HL-60 (cell line): ENCODE measurements at regions not wholly inside any gene's neighbourhood (a gene's known extent, or its start where the extent isn't known, plus 50 kb on each side); places are given as distances from the start of the nearest gene placed in this dataset.

ENCODE experiments used
- DNase-seq, 2 experiments: peaks; one replicate each; pipeline ENCODE4 v3.0.0-alpha.2; 2010 to 2020; ENCODE audit warnings: low read depth in 1 of 2, low spot score in 1 of 2
- H3K27ac ChIP-seq: fragments of 250-450 bp; sonication (Bioruptor Pico); replicated peaks from 2 replicates; pipeline ENCODE4 v1.5.1; 2020; ENCODE audit warnings: mild to moderate bottlenecking, moderate library complexity
- H3K27me3 ChIP-seq: fragments of 250-450 bp; sonication (Bioruptor Pico); 2 replicates; pipeline ENCODE4 v1.5.1; 2021; ENCODE audit warnings: mild to moderate bottlenecking, moderate library complexity; ENCODE audit not compliant: insufficient read depth, poor library complexity, severe bottlenecking
- H3K4me3 ChIP-seq: replicated peaks from 2 replicates; pipeline ENCODE4 v1.5.1; 2011; ENCODE audit warnings: mild to moderate bottlenecking, control low read depth, low read length; ENCODE audit not compliant: insufficient read depth
- GABPA ChIP-seq: IDR thresholded peaks from 2 replicates; pipeline ENCODE4 v1.6.1; 2012; ENCODE audit warnings: low read depth
- POLR2AphosphoS5 ChIP-seq: IDR thresholded peaks from 2 replicates; pipeline ENCODE4 v1.6.1; 2012; ENCODE audit warnings: low read depth
- SPI1 ChIP-seq: IDR thresholded peaks from 2 replicates; pipeline ENCODE4 v1.6.1; 2012; ENCODE audit warnings: low read depth, mild to moderate bottlenecking, borderline replicate concordance
- TF ChIP-seq, protein P1 (sequence below): IDR thresholded peaks from 2 replicates; pipeline ENCODE4 v1.6.1; 2012; ENCODE audit warnings: low read depth; ENCODE audit not compliant: insufficient replicate concordance
- TF ChIP-seq, protein P2 (sequence below): IDR thresholded peaks from one replicate; pipeline ENCODE4 v1.5.1; 2011; ENCODE audit warnings: low read length, control low read depth, inconsistent platforms; ENCODE audit not compliant: insufficient read depth

DNA sequence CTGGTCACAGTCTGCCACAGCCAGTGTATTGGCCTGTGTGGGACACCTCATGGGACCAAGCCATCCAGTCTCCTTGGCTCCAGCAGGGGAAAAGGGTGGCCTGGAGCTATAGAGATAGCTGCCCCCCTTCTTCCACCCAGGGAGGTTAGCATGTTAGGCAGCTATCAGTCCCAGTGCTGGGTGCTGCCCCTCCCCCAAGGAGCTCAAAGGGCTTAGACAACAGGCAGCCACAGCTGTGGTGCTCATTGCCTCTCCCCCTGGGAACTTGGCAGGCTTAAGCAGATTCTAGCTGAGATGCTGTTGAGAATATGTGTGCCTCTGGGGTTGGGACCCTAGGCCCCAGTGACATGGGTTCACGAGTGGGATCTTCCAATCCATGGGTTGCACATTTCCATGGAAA, 226.0 kb upstream of the PTGER4 start:
- Histone ChIP-seq H3K27me3 (no peaks in the 10 kb centered on the region), H3K4me3 (no peak overlapping the region), H3K27ac (no peak overlapping the region)
- no peak for TF ChIP-seq SPI1
- TF ChIP-seq, protein P1, sequence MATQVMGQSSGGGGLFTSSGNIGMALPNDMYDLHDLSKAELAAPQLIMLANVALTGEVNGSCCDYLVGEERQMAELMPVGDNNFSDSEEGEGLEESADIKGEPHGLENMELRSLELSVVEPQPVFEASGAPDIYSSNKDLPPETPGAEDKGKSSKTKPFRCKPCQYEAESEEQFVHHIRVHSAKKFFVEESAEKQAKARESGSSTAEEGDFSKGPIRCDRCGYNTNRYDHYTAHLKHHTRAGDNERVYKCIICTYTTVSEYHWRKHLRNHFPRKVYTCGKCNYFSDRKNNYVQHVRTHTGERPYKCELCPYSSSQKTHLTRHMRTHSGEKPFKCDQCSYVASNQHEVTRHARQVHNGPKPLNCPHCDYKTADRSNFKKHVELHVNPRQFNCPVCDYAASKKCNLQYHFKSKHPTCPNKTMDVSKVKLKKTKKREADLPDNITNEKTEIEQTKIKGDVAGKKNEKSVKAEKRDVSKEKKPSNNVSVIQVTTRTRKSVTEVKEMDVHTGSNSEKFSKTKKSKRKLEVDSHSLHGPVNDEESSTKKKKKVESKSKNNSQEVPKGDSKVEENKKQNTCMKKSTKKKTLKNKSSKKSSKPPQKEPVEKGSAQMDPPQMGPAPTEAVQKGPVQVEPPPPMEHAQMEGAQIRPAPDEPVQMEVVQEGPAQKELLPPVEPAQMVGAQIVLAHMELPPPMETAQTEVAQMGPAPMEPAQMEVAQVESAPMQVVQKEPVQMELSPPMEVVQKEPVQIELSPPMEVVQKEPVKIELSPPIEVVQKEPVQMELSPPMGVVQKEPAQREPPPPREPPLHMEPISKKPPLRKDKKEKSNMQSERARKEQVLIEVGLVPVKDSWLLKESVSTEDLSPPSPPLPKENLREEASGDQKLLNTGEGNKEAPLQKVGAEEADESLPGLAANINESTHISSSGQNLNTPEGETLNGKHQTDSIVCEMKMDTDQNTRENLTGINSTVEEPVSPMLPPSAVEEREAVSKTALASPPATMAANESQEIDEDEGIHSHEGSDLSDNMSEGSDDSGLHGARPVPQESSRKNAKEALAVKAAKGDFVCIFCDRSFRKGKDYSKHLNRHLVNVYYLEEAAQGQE: no peak
- TF ChIP-seq, protein P2, sequence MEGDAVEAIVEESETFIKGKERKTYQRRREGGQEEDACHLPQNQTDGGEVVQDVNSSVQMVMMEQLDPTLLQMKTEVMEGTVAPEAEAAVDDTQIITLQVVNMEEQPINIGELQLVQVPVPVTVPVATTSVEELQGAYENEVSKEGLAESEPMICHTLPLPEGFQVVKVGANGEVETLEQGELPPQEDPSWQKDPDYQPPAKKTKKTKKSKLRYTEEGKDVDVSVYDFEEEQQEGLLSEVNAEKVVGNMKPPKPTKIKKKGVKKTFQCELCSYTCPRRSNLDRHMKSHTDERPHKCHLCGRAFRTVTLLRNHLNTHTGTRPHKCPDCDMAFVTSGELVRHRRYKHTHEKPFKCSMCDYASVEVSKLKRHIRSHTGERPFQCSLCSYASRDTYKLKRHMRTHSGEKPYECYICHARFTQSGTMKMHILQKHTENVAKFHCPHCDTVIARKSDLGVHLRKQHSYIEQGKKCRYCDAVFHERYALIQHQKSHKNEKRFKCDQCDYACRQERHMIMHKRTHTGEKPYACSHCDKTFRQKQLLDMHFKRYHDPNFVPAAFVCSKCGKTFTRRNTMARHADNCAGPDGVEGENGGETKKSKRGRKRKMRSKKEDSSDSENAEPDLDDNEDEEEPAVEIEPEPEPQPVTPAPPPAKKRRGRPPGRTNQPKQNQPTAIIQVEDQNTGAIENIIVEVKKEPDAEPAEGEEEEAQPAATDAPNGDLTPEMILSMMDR: no peak
- no peak for TF ChIP-seq GABPA
- TF ChIP-seq POLR2AphosphoS5: no peak
- no peak for DNase-seq

GRCh38 chr5:40452874-40453624, 226.7 kb upstream of the PTGER4 start:
- no peak overlapping the region for H3K27ac ChIP-seq
- no peak for DNase-seq
- TF ChIP-seq, protein P2: no peak
- TF ChIP-seq SPI1: no peak
- TF ChIP-seq, protein P1: no peak
- H3K4me3 ChIP-seq: no peak overlapping the region
- H3K27me3 ChIP-seq: no peaks in the 10 kb centered on the region

DNA sequence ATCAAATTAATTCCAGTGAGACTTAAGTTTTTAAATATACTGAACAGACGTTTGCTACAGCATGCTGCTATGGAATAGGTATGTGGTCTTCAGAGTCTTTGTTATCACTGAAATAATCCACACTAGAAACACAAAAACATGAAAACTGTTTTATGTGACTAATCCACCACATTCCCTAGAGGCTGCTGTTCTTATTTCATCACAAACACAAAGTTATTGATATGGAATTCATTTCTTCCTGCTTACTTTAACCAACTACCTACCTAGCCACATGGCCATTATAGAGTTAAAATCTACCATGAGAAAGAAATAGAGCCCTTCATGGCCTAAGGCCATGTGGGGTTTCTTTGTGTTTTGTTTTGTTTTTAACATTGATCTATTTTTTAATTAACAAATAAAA, 232.3 kb upstream of the PTGER4 start:
- no peak for DNase-seq
- no peak overlapping the region for H3K27ac ChIP-seq
- TF ChIP-seq POLR2AphosphoS5: no peak
- no peak for TF ChIP-seq GABPA
- TF ChIP-seq, protein P1: no peak
- TF ChIP-seq SPI1: no peak
- TF ChIP-seq, protein P2: no peak

More for the DNA sequence above, 232.3 kb upstream of the PTGER4 start:
- no peak overlapping the region for H3K4me3 ChIP-seq
- no peaks in the 10 kb centered on the region for H3K27me3 ChIP-seq
